KMS-11 (cell line): ENCODE measurements at regions not wholly inside any gene's neighbourhood (a gene's known extent, or its start where the extent isn't known, plus 50 kb on each side); places are given as distances from the start of the nearest gene placed in this dataset.

ENCODE experiments used
- H2AFZ ChIP-seq: fragments of 200-600 bp; sonication (generic); 2 replicates; pipeline ENCODE4 v1.6.1; 2016; ENCODE audit warnings: antibody characterized with exemption, mixed run types, low read depth
- H3K27ac ChIP-seq: fragments of 200-600 bp; sonication (generic); 2 replicates; pipeline ENCODE4 v1.6.1; 2016; ENCODE audit warnings: mild to moderate bottlenecking, mixed run types
- H3K27me3 ChIP-seq: fragments of 200-600 bp; sonication (generic); 2 replicates; pipeline ENCODE4 v1.6.1; 2017; ENCODE audit warnings: mild to moderate bottlenecking, low read depth, mixed run types, moderate library complexity; ENCODE audit not compliant: insufficient read depth
- H3K36me3 ChIP-seq: fragments of 200-600 bp; sonication (generic); 2 replicates; pipeline ENCODE4 v1.6.1; 2017; ENCODE audit warnings: mild to moderate bottlenecking, mixed run types; ENCODE audit not compliant: insufficient read depth
- H3K4me1 ChIP-seq: fragments of 200-600 bp; sonication (generic); 2 replicates; pipeline ENCODE4 v1.6.1; 2016; ENCODE audit warnings: mild to moderate bottlenecking, low read depth, mixed run types; ENCODE audit not compliant: poor library complexity, severe bottlenecking
- H3K4me2 ChIP-seq: fragments of 200-600 bp; sonication (generic); 2 replicates; pipeline ENCODE4 v1.7.0; 2016; ENCODE audit warnings: mild to moderate bottlenecking, mixed run types
- H3K4me3 ChIP-seq: fragments of 200-600 bp; sonication (generic); IDR thresholded peaks from 2 replicates; pipeline ENCODE4 v1.6.1; 2017; ENCODE audit warnings: low read depth, low read length, mixed read lengths; ENCODE audit not compliant: insufficient read depth
- H3K79me2 ChIP-seq: fragments of 200-600 bp; sonication (generic); 2 replicates; pipeline ENCODE4 v1.6.1; 2016; ENCODE audit warnings: low read depth, mixed run types; ENCODE audit not compliant: insufficient read depth
- H3K9ac ChIP-seq: fragments of 200-600 bp; sonication (generic); 2 replicates; pipeline ENCODE4 v1.6.1; 2016; ENCODE audit warnings: mild to moderate bottlenecking, mixed run types
- H4K20me1 ChIP-seq: fragments of 200-600 bp; sonication (generic); 2 replicates; pipeline ENCODE4 v1.6.1; 2016; ENCODE audit warnings: mild to moderate bottlenecking, mixed run types; ENCODE audit not compliant: insufficient read depth
- TF ChIP-seq, protein P1 (sequence below): fragments of 200-600 bp; sonication (generic); conservative IDR thresholded peaks from 2 replicates; pipeline ENCODE4 v1.6.1; 2017; ENCODE audit warnings: low read depth, mild to moderate bottlenecking, antibody characterized with exemption, low read length, moderate library complexity, mixed read lengths

- TF ChIP-seq, protein P1, sequence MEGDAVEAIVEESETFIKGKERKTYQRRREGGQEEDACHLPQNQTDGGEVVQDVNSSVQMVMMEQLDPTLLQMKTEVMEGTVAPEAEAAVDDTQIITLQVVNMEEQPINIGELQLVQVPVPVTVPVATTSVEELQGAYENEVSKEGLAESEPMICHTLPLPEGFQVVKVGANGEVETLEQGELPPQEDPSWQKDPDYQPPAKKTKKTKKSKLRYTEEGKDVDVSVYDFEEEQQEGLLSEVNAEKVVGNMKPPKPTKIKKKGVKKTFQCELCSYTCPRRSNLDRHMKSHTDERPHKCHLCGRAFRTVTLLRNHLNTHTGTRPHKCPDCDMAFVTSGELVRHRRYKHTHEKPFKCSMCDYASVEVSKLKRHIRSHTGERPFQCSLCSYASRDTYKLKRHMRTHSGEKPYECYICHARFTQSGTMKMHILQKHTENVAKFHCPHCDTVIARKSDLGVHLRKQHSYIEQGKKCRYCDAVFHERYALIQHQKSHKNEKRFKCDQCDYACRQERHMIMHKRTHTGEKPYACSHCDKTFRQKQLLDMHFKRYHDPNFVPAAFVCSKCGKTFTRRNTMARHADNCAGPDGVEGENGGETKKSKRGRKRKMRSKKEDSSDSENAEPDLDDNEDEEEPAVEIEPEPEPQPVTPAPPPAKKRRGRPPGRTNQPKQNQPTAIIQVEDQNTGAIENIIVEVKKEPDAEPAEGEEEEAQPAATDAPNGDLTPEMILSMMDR, result no peak
- no peak overlapping the region for H3K27ac ChIP-seq
- no peak overlapping the region for H2AFZ ChIP-seq
- H3K4me1 ChIP-seq, result peaks cover 17% of the 10 kb centered on the region
- H3K36me3 ChIP-seq, result no peaks in the 10 kb centered on the region
- no peaks in the 10 kb centered on the region for H3K79me2 ChIP-seq
- no peaks in the 10 kb centered on the region for H4K20me1 ChIP-seq
- no peak overlapping the region for H3K4me3 ChIP-seq
- H3K9ac ChIP-seq, result no peak overlapping the region
- peaks cover 3% of the 10 kb centered on the region; the same call in 1 of the 2 replicates for H3K27me3 ChIP-seq
- peak overlapping the region; percentile 6; the same call in 1 of the 2 replicates for H3K4me2 ChIP-seq
Observed at GRCh38 chr1:72366466-72366865, 84.1 kb upstream of the NEGR1 start.

- no peak overlapping the region for H3K27ac ChIP-seq
- TF ChIP-seq, protein P1, result no peak
- no peak overlapping the region for H2AFZ ChIP-seq
- H3K27me3 ChIP-seq, result peaks cover 3% of the 10 kb centered on the region; the same call in 1 of the 2 replicates
- peaks cover 17% of the 10 kb centered on the region for H3K4me1 ChIP-seq
- no peak overlapping the region for H3K4me2 ChIP-seq
- no peak overlapping the region for H3K4me3 ChIP-seq
- no peaks in the 10 kb centered on the region for H4K20me1 ChIP-seq
- H3K36me3 ChIP-seq, result no peaks in the 10 kb centered on the region
- no peaks in the 10 kb centered on the region for H3K79me2 ChIP-seq
- H3K9ac ChIP-seq, result no peak overlapping the region
Observed at GRCh38 chr1:72365693-72366092, 83.4 kb upstream of the NEGR1 start.

GRCh38 chr1:72362538-72362937 lies 80.2 kb upstream of the NEGR1 start:
- TF ChIP-seq, protein P1, result no peak
- no peak overlapping the region for H3K27ac ChIP-seq
- no peaks in the 10 kb centered on the region for H3K79me2 ChIP-seq
- no peak overlapping the region for H3K4me2 ChIP-seq
- H2AFZ ChIP-seq, result no peak overlapping the region
- H3K36me3 ChIP-seq, result no peaks in the 10 kb centered on the region
- H3K4me3 ChIP-seq, result no peak overlapping the region
- no peak overlapping the region for H3K9ac ChIP-seq
- no peaks in the 10 kb centered on the region for H3K27me3 ChIP-seq
- H3K4me1 ChIP-seq, result peaks cover 13% of the 10 kb centered on the region
- H4K20me1 ChIP-seq, result no peaks in the 10 kb centered on the region

- no peak overlapping the region for H2AFZ ChIP-seq
- TF ChIP-seq, protein P1, result no peak
- H3K36me3 ChIP-seq, result no peaks in the 10 kb centered on the region
- no peaks in the 10 kb centered on the region for H4K20me1 ChIP-seq
- H3K4me2 ChIP-seq, result no peak overlapping the region
- no peaks in the 10 kb centered on the region for H3K4me1 ChIP-seq
- H3K27me3 ChIP-seq, result no peaks in the 10 kb centered on the region
- H3K4me3 ChIP-seq, result no peak overlapping the region
- no peaks in the 10 kb centered on the region for H3K79me2 ChIP-seq
- H3K9ac ChIP-seq, result no peak overlapping the region
- H3K27ac ChIP-seq, result no peak overlapping the region
Observed at GRCh38 chr1:72357411-72357810, 75.1 kb upstream of the NEGR1 start.

- Histone ChIP-seq H3K27me3 (no peaks in the 10 kb centered on the region), H2AFZ (no peak overlapping the region)
- TF ChIP-seq, protein P1, result no peak
Observed at GRCh38 chr1:72355899-72356298, 73.6 kb upstream of the NEGR1 start.

More at GRCh38 chr1:72355899-72356298, 73.6 kb upstream of the NEGR1 start:
- Histone ChIP-seq H3K79me2 (no peaks in the 10 kb centered on the region), H3K4me1 (no peaks in the 10 kb centered on the region), H3K27ac (no peak overlapping the region), H3K36me3 (no peaks in the 10 kb centered on the region), H3K9ac (no peak overlapping the region), H4K20me1 (no peaks in the 10 kb centered on the region), H3K4me3 (no peak overlapping the region), H3K4me2 (no peak overlapping the region)
